H9 (cell line): ENCODE measurements at regions not wholly inside any gene's neighbourhood (a gene's known extent, or its start where the extent isn't known, plus 50 kb on each side); places are given as distances from the start of the nearest gene placed in this dataset.

Experiments used
- DNase-seq: peaks from one replicate; pipeline ENCODE4 v3.0.0-alpha.2; 2017
- H2AFZ ChIP-seq: one replicate; pipeline ENCODE4 v1.6.1; 2013; ENCODE audit warnings: mild to moderate bottlenecking, low read length, control low read depth, moderate library complexity
- H2AK5ac ChIP-seq: 2 replicates; pipeline ENCODE4 v1.6.1; 2013; ENCODE audit warnings: low read length, control low read depth, mixed read lengths; ENCODE audit not compliant: insufficient read length
- H2BK120ac ChIP-seq: one replicate; pipeline ENCODE4 v1.6.1; 2013; ENCODE audit warnings: low read depth, mild to moderate bottlenecking, low read length, control low read depth, inconsistent platforms; ENCODE audit not compliant: poor library complexity, severe bottlenecking
- H2BK12ac ChIP-seq: 2 replicates; pipeline ENCODE4 v1.6.1; 2013; ENCODE audit warnings: low read length, control low read depth, mixed read lengths, low read depth; ENCODE audit not compliant: insufficient read length
- H2BK15ac ChIP-seq: 2 replicates; pipeline ENCODE4 v1.6.1; 2013; ENCODE audit warnings: low read depth, low read length, control low read depth
- H2BK20ac ChIP-seq: one replicate; pipeline ENCODE4 v1.6.1; 2013; ENCODE audit warnings: low read depth, mild to moderate bottlenecking, low read length, control low read depth, inconsistent platforms; ENCODE audit not compliant: poor library complexity, severe bottlenecking
- H2BK5ac ChIP-seq: 2 replicates; pipeline ENCODE4 v1.6.1; 2013; ENCODE audit warnings: low read length, control low read depth, mixed read lengths; ENCODE audit not compliant: insufficient read length
- H3K14ac ChIP-seq: 2 replicates; pipeline ENCODE4 v1.6.1; 2013; ENCODE audit warnings: low read length, control low read depth; ENCODE audit not compliant: insufficient read depth
- H3K18ac ChIP-seq: 2 replicates; pipeline ENCODE4 v1.6.1; 2013; ENCODE audit warnings: low read depth, mild to moderate bottlenecking, mixed read lengths, low read length, control low read depth; ENCODE audit not compliant: insufficient read length
- H3K23ac ChIP-seq: 2 replicates; pipeline ENCODE4 v1.6.1; 2013; ENCODE audit warnings: low read length, control low read depth, mixed read lengths, low read depth; ENCODE audit not compliant: insufficient read length
- H3K23me2 ChIP-seq: 2 replicates; pipeline ENCODE4 v1.6.1; 2013; ENCODE audit warnings: low read depth, mild to moderate bottlenecking, mixed read lengths, low read length, control low read depth; ENCODE audit not compliant: insufficient read length, poor library complexity, severe bottlenecking
- H3K27ac ChIP-seq: 2 replicates; pipeline ENCODE4 v1.5.1; 2013; ENCODE audit warnings: low read length, control low read depth, mixed read lengths, low read depth; ENCODE audit not compliant: insufficient read length
- H3K27me3 ChIP-seq: 2 replicates; pipeline ENCODE4 v1.6.1; 2013; ENCODE audit warnings: low read length, control low read depth, inconsistent platforms; ENCODE audit not compliant: insufficient read depth
- H3K4ac ChIP-seq: 2 replicates; pipeline ENCODE4 v1.6.1; 2013; ENCODE audit warnings: low read depth, mild to moderate bottlenecking, control low read depth, inconsistent platforms, low read length, moderate library complexity
- H3K4me1 ChIP-seq: 2 replicates; pipeline ENCODE4 v1.6.1; 2013; ENCODE audit warnings: low read length, control low read depth, inconsistent platforms; ENCODE audit not compliant: insufficient read depth
- H3K4me2 ChIP-seq: 2 replicates; pipeline ENCODE4 v1.6.1; 2013; ENCODE audit warnings: low read length, control low read depth, mixed read lengths; ENCODE audit not compliant: insufficient read length, insufficient read depth
- H3K56ac ChIP-seq: 2 replicates; pipeline ENCODE4 v1.6.1; 2013; ENCODE audit warnings: low read depth, mild to moderate bottlenecking, mixed read lengths, low read length, control low read depth; ENCODE audit not compliant: insufficient read length
- H3K79me1 ChIP-seq: 2 replicates; pipeline ENCODE4 v1.6.1; 2013; ENCODE audit warnings: low read depth, mild to moderate bottlenecking, moderate library complexity, low read length, control low read depth, inconsistent platforms; ENCODE audit not compliant: insufficient read depth, poor library complexity, severe bottlenecking
- H3K79me2 ChIP-seq: 2 replicates; pipeline ENCODE4 v1.6.1; 2013; ENCODE audit warnings: low read length, control low read depth, inconsistent platforms; ENCODE audit not compliant: insufficient read depth
- H3K9ac ChIP-seq: 2 replicates; pipeline ENCODE4 v1.6.1; 2013; ENCODE audit warnings: low read length, control low read depth, mixed read lengths; ENCODE audit not compliant: insufficient read length; ENCODE audit errors: extremely low read depth
- H3K9me3 ChIP-seq: one replicate; pipeline ENCODE4 v1.6.1; 2013; ENCODE audit warnings: low read depth, low read length, inconsistent platforms; ENCODE audit not compliant: control insufficient read depth
- H3T11ph ChIP-seq: one replicate; pipeline ENCODE4 v1.6.1; 2013; ENCODE audit warnings: mild to moderate bottlenecking, low read length, control low read depth, inconsistent platforms
- H4K20me1 ChIP-seq: one replicate; pipeline ENCODE4 v1.6.1; 2013; ENCODE audit not compliant: control insufficient read depth, insufficient read length, insufficient read depth
- H4K5ac ChIP-seq: 2 replicates; pipeline ENCODE4 v1.6.1; 2013; ENCODE audit warnings: low read depth, mild to moderate bottlenecking, mixed read lengths, low read length, control low read depth; ENCODE audit not compliant: insufficient read length
- H4K8ac ChIP-seq: replicated peaks from 2 replicates; pipeline ENCODE4 v1.6.1; 2013; ENCODE audit warnings: low read length, control low read depth, mixed read lengths, low read depth; ENCODE audit not compliant: insufficient read length
- H4K91ac ChIP-seq: 2 replicates; pipeline ENCODE4 v1.6.1; 2013; ENCODE audit warnings: low read depth, mild to moderate bottlenecking, moderate library complexity, mixed read lengths, low read length, control low read depth; ENCODE audit not compliant: insufficient read length
- H3K27ac Mint-ChIP-seq, 3 experiments: 2 replicates in 2 of 3; 3 replicates in 1 of 3; pipeline ENCODE4 v1.8.0; 2020 to 2021; ENCODE audit warnings: mixed read lengths in 3 of 3, mild to moderate bottlenecking in 1 of 3, moderate library complexity in 1 of 3
- H3K27me3 Mint-ChIP-seq: 2 replicates; pipeline ENCODE4 v1.8.0; 2021; ENCODE audit warnings: low read depth, mild to moderate bottlenecking, moderate library complexity, mixed read lengths
- H3K36me3 Mint-ChIP-seq, 3 experiments: 2 replicates in 2 of 3; 3 replicates in 1 of 3; pipeline ENCODE4 v1.8.0; 2020 to 2021; ENCODE audit warnings: low read depth in 3 of 3, mixed read lengths in 3 of 3; ENCODE audit not compliant: insufficient read depth in 1 of 3
- H3K4me1 Mint-ChIP-seq, 2 experiments: 2 replicates each; pipeline ENCODE4 v1.8.0; 2020; ENCODE audit warnings: mixed read lengths in 2 of 2
- H3K4me3 Mint-ChIP-seq, 2 experiments: 2 replicates in 1 of 2; 3 replicates in 1 of 2; pipeline ENCODE4 v1.8.0; 2020 to 2021; ENCODE audit warnings: mild to moderate bottlenecking in 2 of 2, mixed read lengths in 2 of 2, moderate library complexity in 1 of 2
- H3K9me3 Mint-ChIP-seq, 2 experiments: 2 replicates in 1 of 2; 3 replicates in 1 of 2; pipeline ENCODE4 v1.8.0; 2020; ENCODE audit warnings: mild to moderate bottlenecking in 2 of 2, mixed read lengths in 2 of 2, moderate library complexity in 1 of 2
- CTCF ChIP-seq: fragments of 200-600 bp; sonication (generic); conservative IDR thresholded peaks from 3 replicates; pipeline ENCODE4 v1.8.0; 2021; ENCODE audit warnings: antibody characterized with exemption, mild to moderate bottlenecking
- WGBS: extraction: QIAGEN DNeasy Blood & Tissue Kit; methylation state at CpG from one replicate; pipeline ENCODE4 v1.1.7; 2013; ENCODE audit warnings: missing lambda C conversion rate, low lambda C conversion rate, mixed read lengths; ENCODE audit not compliant: insufficient read length; ENCODE audit errors: extremely low coverage; 5-methylcytosine and 5-hydroxymethylcytosine counted together

- Mint-ChIP-seq H3K27me3 (no peaks in the 10 kb centered on the region), H3K27ac (no peak overlapping the region), H3K4me1 (no peaks in the 10 kb centered on the region), H3K9me3 (peaks cover 0 to 14% of the 10 kb centered on the region in 2 experiments; a peak in 3 of 5 replicates), H3K4me3 (no peak overlapping the region), H3K36me3 (peaks cover 0 to 9% (median 4%) of the 10 kb centered on the region in 3 experiments; a peak in 3 of 7 replicates)
- no peaks in the 10 kb centered on the region for H3K23me2 ChIP-seq
- H2BK12ac ChIP-seq: no peak overlapping the region
- H3K79me2 ChIP-seq: no peaks in the 10 kb centered on the region
- DNase-seq: no peak
- no peaks in the 10 kb centered on the region for H3K79me1 ChIP-seq
- H3K4ac ChIP-seq: no peak overlapping the region
- H2AK5ac ChIP-seq: no peak overlapping the region
- H4K5ac ChIP-seq: no peak overlapping the region
- no peaks in the 10 kb centered on the region for H3K4me1 ChIP-seq
- WGBS: no CpG with 5 or more reads among the region's 2 CpGs
- no peak overlapping the region for H2BK15ac ChIP-seq
- no peak overlapping the region for H2BK120ac ChIP-seq
- H4K20me1 ChIP-seq: no peaks in the 10 kb centered on the region
- H3K23ac ChIP-seq: no peak overlapping the region
- H3K18ac ChIP-seq: no peak overlapping the region
- no peak overlapping the region for H2BK5ac ChIP-seq
- no peak overlapping the region for H3K14ac ChIP-seq
- no peak overlapping the region for H4K91ac ChIP-seq
- H3K27me3 ChIP-seq: no peaks in the 10 kb centered on the region
- no peak for TF ChIP-seq CTCF
- no peak overlapping the region for H3K27ac ChIP-seq
- no peak overlapping the region for H2BK20ac ChIP-seq
- H3K4me2 ChIP-seq: no peak overlapping the region
- H4K8ac ChIP-seq: no peak overlapping the region
- no peak overlapping the region for H3K9ac ChIP-seq
- H3K9me3 ChIP-seq: no peaks in the 10 kb centered on the region
- no peak overlapping the region for H2AFZ ChIP-seq
- H3K56ac ChIP-seq: no peak overlapping the region
- H3T11ph ChIP-seq: no peak overlapping the region
Measured at GRCh38 chr4:130851107-130851506, 1755.2 kb downstream of the C4orf33 start.
